HEK293 (cell line): ENCODE measurements at regions not wholly inside any gene's neighbourhood (a gene's known extent, or its start where the extent isn't known, plus 50 kb on each side); places are given as distances from the start of the nearest gene placed in this dataset.
"Not testable (repeated sequence)": the region's sequence is repeated elsewhere in the genome, so short reads cannot be mapped to it uniquely, and the experiment has no call there.

ENCODE experiments used
- CTCF ChIA-PET: fragments of 350-600 bp; formaldehyde crosslinking; extraction: SDS; loops from one replicate; lab custom pipeline; 2021; ENCODE audit warnings: antibody characterized with exemption; lab: Yijun Ruan, JAX
- POLR2A ChIA-PET: fragments of 300-600 bp; formaldehyde crosslinking; extraction: SDS; loops from one replicate; lab custom pipeline; 2020; ENCODE audit warnings: antibody characterized with exemption, inconsistent platforms; lab: Yijun Ruan, JAX
- H3K27ac ChIP-seq: fragments of 200-500 bp; sonication (Bioruptor generic); 2 replicates; pipeline ENCODE4 v1.5.1; 2014; ENCODE audit warnings: low read depth, low read length, control low read depth, inconsistent platforms; ENCODE audit errors: extremely low read depth
- H3K36me3 ChIP-seq, 2 experiments: fragments of 200-500 bp in 1 of 2; sonication (Bioruptor generic) in 1 of 2; 1 replicate in 1 of 2; 2 replicates in 1 of 2; pipeline ENCODE4 v1.5.1; 2014 to 2017; ENCODE audit warnings: inconsistent platforms in 2 of 2, low read length in 2 of 2; ENCODE audit not compliant: control insufficient read depth in 2 of 2, insufficient read depth in 1 of 2
- H3K4me1 ChIP-seq: fragments of 200-500 bp; sonication (Bioruptor generic); 2 replicates; pipeline ENCODE4 v1.5.1; 2014; ENCODE audit warnings: mild to moderate bottlenecking, low read length, inconsistent platforms; ENCODE audit not compliant: control insufficient read depth, insufficient read depth
- H3K4me3 ChIP-seq: 2 replicates; pipeline ENCODE4 v1.5.1; 2011; ENCODE audit warnings: low read depth, mild to moderate bottlenecking, control low read depth, low read length, moderate library complexity
- H3K9me3 ChIP-seq: fragments of 200-500 bp; sonication (Bioruptor generic); 2 replicates; pipeline ENCODE4 v1.5.1; 2014; ENCODE audit warnings: low read depth, low read length, inconsistent platforms; ENCODE audit not compliant: control insufficient read depth, insufficient read depth
- KLF16 ChIP-seq: fragments of 450-650 bp; formaldehyde crosslinking; IDR thresholded peaks from 2 replicates; pipeline ENCODE4 v1.5.1; 2017; ENCODE audit warnings: missing biosample characterization, missing genetic modification characterization
- MYNN ChIP-seq: fragments of 450-650 bp; formaldehyde crosslinking; IDR thresholded peaks from 2 replicates; pipeline ENCODE4 v1.5.1; 2016; ENCODE audit warnings: missing biosample characterization, missing genetic modification characterization, borderline replicate concordance
- SETDB1 ChIP-seq: IDR thresholded peaks from one replicate; pipeline ENCODE4 v1.6.1; 2017; ENCODE audit warnings: mild to moderate bottlenecking, low read length, moderate library complexity, mixed read lengths; ENCODE audit not compliant: insufficient read length
- TRIM28 ChIP-seq: IDR thresholded peaks from 2 replicates; pipeline ENCODE4 v1.6.1; 2011; ENCODE audit warnings: low read length, control low read depth, borderline replicate concordance
- ZBTB20 ChIP-seq: fragments of 450-650 bp; formaldehyde crosslinking; IDR thresholded peaks from 2 replicates; pipeline ENCODE4 v1.5.1; 2016; ENCODE audit warnings: missing biosample characterization, missing genetic modification characterization
- ZNF140 ChIP-seq: fragments of 450-650 bp; formaldehyde crosslinking; IDR thresholded peaks from 2 replicates; pipeline ENCODE4 v1.5.1; 2016; ENCODE audit warnings: missing biosample characterization, missing genetic modification characterization
- ZNF266 ChIP-seq: fragments of 450-650 bp; formaldehyde crosslinking; IDR thresholded peaks from 2 replicates; pipeline ENCODE4 v1.5.1; 2016; ENCODE audit warnings: missing biosample characterization, missing genetic modification characterization, low read depth
- ZNF335 ChIP-seq: fragments of 450-650 bp; formaldehyde crosslinking; conservative IDR thresholded peaks from 2 replicates; pipeline ENCODE4 v1.5.1; 2016; ENCODE audit warnings: missing biosample characterization, missing genetic modification characterization
- ZNF433 ChIP-seq: fragments of 450-650 bp; formaldehyde crosslinking; IDR thresholded peaks from 2 replicates; pipeline ENCODE4 v1.5.1; 2016; ENCODE audit warnings: missing biosample characterization, missing genetic modification characterization, low read depth
- ZNF548 ChIP-seq: fragments of 450-650 bp; formaldehyde crosslinking; IDR thresholded peaks from 2 replicates; pipeline ENCODE4 v1.5.1; 2016; ENCODE audit warnings: missing biosample characterization, missing genetic modification characterization
- ZNF561 ChIP-seq: fragments of 450-650 bp; IDR thresholded peaks from 2 replicates; pipeline ENCODE4 v1.5.1; 2018; ENCODE audit warnings: missing biosample characterization, missing genetic modification characterization, borderline replicate concordance
- ZNF658 ChIP-seq: fragments of 450-650 bp; formaldehyde crosslinking; IDR thresholded peaks from 2 replicates; pipeline ENCODE4; 2016; ENCODE audit warnings: missing biosample characterization, missing genetic modification characterization
- ZNF76 ChIP-seq: fragments of 450-650 bp; formaldehyde crosslinking; IDR thresholded peaks from 2 replicates; pipeline ENCODE4; 2016; ENCODE audit warnings: low read depth, missing biosample characterization, missing genetic modification characterization, borderline replicate concordance
- ZNF776 ChIP-seq: fragments of 450-650 bp; formaldehyde crosslinking; IDR thresholded peaks from 2 replicates; pipeline ENCODE4 v1.5.0; 2017; ENCODE audit warnings: missing biosample characterization, missing genetic modification characterization, borderline replicate concordance
- TF ChIP-seq, protein P1 (sequence below): fragments of 450-650 bp; formaldehyde crosslinking; IDR thresholded peaks from 2 replicates; pipeline ENCODE4 v1.5.1; 2016; ENCODE audit warnings: missing biosample characterization, missing genetic modification characterization
- TF ChIP-seq, protein P2 (sequence below): fragments of 450-650 bp; formaldehyde crosslinking; IDR thresholded peaks from 2 replicates; pipeline ENCODE4 v1.5.1; 2017; ENCODE audit warnings: missing biosample characterization, missing genetic modification characterization
- TF ChIP-seq, protein P3 (sequence below): fragments of 450-650 bp; formaldehyde crosslinking; IDR thresholded peaks from 2 replicates; pipeline ENCODE4 v1.5.1; 2016; ENCODE audit warnings: missing biosample characterization, missing genetic modification characterization, low read depth

DNA sequence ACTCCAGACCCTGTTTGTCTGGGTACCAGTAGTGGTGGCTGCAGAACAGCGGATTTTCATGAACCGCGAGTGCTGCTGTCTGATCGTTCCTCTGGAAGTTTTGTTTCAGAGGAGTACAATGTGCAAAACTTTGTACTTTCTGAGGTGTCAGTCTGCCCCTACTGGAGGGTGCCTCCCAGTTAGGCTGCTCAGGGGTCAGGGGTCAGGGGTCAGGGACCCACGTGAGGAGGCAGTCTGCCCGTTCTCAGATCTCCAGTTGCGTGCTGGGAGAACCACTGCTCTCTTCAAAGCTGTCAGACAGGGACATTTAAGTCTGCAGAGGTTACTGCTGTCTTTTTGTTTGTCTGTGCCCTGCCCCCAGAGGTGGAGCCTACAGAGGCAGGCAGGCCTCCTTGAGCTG lies 84.9 kb downstream of the POU4F1 start:
- CTCF ChIA-PET, H3K36me3 ChIP-seq, H3K4me1 ChIP-seq, H3K4me3 ChIP-seq, H3K9me3 ChIP-seq, H3K27ac ChIP-seq, POLR2A ChIA-PET: not testable (repeated sequence)

DNA sequence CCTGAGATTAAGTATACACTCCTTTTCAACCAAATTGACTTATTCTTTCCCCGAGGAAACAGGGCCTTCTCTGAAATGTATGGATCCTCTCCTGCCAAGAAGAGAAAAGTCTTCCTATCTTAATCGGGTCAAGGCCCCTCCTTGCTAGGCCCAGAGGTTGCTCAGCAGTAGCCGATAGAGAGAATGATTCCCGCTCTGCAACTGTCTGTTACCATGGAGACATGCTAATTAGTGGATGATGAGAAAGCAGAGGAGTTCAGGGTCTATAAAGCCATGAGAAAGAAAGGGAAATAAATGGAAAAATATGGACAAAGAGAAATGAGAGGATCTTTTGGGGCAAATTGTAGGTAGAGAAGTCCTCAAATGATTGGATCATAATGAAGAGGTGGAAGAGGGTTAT lies 103.5 kb downstream of the POU4F1 start:
- no peak for TF ChIP-seq ZNF140 (tag by site-specific recombination)
- TF ChIP-seq ZNF548: no peak
- TF ChIP-seq, protein P1, sequence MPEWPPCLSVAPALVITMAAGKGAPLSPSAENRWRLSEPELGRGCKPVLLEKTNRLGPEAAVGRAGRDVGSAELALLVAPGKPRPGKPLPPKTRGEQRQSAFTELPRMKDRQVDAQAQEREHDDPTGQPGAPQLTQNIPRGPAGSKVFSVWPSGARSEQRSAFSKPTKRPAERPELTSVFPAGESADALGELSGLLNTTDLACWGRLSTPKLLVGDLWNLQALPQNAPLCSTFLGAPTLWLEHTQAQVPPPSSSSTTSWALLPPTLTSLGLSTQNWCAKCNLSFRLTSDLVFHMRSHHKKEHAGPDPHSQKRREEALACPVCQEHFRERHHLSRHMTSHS (tag by site-specific recombination): no peak
- no peak for TF ChIP-seq ZNF266 (tag by site-specific recombination)
- no peak for TF ChIP-seq ZNF658 (tag by site-specific recombination)
- TF ChIP-seq KLF16 (tag by site-specific recombination): no peak
- TF ChIP-seq ZNF76 (tag by site-specific recombination): no peak
- TF ChIP-seq ZNF433: no peak
- TF ChIP-seq ZNF561 (tag by site-specific recombination): no peak
- TF ChIP-seq, protein P2, sequence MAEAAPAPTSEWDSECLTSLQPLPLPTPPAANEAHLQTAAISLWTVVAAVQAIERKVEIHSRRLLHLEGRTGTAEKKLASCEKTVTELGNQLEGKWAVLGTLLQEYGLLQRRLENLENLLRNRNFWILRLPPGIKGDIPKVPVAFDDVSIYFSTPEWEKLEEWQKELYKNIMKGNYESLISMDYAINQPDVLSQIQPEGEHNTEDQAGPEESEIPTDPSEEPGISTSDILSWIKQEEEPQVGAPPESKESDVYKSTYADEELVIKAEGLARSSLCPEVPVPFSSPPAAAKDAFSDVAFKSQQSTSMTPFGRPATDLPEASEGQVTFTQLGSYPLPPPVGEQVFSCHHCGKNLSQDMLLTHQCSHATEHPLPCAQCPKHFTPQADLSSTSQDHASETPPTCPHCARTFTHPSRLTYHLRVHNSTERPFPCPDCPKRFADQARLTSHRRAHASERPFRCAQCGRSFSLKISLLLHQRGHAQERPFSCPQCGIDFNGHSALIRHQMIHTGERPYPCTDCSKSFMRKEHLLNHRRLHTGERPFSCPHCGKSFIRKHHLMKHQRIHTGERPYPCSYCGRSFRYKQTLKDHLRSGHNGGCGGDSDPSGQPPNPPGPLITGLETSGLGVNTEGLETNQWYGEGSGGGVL: no peak
- TF ChIP-seq MYNN (tag by site-specific recombination): no peak
- TF ChIP-seq, protein P3, sequence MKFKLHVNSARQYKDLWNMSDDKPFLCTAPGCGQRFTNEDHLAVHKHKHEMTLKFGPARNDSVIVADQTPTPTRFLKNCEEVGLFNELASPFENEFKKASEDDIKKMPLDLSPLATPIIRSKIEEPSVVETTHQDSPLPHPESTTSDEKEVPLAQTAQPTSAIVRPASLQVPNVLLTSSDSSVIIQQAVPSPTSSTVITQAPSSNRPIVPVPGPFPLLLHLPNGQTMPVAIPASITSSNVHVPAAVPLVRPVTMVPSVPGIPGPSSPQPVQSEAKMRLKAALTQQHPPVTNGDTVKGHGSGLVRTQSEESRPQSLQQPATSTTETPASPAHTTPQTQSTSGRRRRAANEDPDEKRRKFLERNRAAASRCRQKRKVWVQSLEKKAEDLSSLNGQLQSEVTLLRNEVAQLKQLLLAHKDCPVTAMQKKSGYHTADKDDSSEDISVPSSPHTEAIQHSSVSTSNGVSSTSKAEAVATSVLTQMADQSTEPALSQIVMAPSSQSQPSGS (tag by site-specific recombination): no peak
- Histone ChIP-seq H3K4me3 (no peak overlapping the region), H3K36me3 (no peaks in the 10 kb centered on the region), H3K9me3 (no peaks in the 10 kb centered on the region), H3K27ac (no peak overlapping the region), H3K4me1 (no peaks in the 10 kb centered on the region)
- ChIA-PET CTCF (no interaction called here), POLR2A (no interaction called here)

DNA sequence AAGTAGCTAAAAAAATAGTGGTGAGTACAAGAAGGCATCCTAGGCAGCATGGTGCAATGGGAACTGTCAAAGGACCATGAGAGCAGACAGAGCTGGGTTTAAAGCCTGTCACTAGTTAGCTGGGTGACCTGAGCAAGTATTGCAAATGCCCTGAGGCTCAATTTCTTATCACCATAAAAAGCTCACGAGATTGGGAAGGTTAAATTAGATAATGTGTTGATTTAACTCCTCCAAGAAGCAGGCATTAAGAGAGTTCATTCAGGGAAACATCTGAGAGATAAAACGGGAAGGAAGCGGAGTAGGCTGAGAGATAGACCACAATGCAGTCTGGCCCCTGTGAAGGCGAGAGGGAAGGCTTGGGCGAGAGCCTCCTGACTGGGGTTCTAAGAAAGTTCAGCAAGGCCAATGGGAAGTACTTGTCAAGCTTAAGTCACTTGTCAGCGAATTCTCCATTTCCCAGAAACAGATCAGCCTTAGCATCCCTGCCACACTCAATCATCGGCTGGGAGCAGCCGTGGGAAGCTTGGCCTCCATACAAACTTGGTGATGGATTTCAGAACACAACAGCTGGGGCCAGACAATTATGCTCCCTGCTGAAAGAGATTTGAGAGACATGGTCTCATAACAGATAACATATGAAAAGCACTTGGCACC lies 105.5 kb downstream of the POU4F1 start:
- H3K36me3 ChIP-seq: no peaks in the 10 kb centered on the region
- TF ChIP-seq TRIM28 (peak; percentile 81), ZNF335 (tag by site-specific recombination) (no peak)
- H3K4me1 ChIP-seq: no peaks in the 10 kb centered on the region
- ChIA-PET CTCF (interaction anchor here (0.5 kb wide), 1 partner anchor 964 kb away, joined by 3 read pairs; no protein-coding TSS in a partner anchor), POLR2A (no interaction called here)
- no peak overlapping the region for H3K27ac ChIP-seq
- no peak overlapping the region for H3K4me3 ChIP-seq
- no peaks in the 10 kb centered on the region for H3K9me3 ChIP-seq

DNA sequence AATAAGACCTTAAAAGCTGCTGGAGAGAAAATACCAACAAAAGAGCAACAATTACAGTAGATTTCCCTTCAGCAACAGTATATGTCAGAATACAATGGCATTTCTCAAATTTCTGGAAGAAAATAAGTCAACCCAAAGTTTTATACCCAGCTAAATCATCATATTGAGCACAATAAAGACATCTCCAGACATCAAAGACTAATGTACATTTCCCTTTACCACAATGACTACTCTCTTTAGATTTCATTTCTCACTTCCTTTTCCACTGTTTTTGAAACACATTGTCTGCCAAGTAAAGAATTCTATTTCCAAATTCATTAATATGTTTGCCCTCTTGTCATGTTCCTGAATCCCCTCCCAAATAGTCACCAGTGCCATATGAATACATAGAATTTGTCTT lies 111.4 kb downstream of the POU4F1 start:
- Histone ChIP-seq H3K4me3 (no peak overlapping the region), H3K36me3 (no peaks in the 10 kb centered on the region), H3K27ac (no peak overlapping the region), H3K4me1 (no peaks in the 10 kb centered on the region), H3K9me3 (no peaks in the 10 kb centered on the region)
- POLR2A ChIA-PET: no interaction called here
- TF ChIP-seq SETDB1 (peak; percentile 64), TRIM28 (peak; percentile 55; the same call in 1 of the 2 replicates), ZBTB20 (tag by site-specific recombination) (no peak), ZNF776 (tag by site-specific recombination) (no peak)
- CTCF ChIA-PET: no interaction called here

DNA sequence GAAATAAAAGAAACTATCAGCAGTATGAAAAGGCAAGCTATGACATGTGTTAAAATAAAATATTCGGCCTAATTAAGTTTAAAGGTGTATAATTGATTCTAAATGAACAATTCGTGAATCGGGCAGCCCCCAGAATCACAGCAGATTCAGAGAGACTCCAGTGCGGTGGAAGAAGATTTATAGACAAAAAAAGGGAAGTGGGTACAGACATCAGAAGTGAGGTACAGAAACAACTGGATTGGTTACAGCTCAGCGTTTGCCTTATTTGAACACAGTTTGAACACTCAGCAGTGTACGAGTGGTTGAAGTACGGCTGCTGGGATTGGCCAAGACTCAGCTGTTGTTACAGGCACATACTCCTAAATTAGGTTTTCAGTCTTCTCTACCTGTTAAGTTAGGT lies 113.1 kb downstream of the POU4F1 start:
- POLR2A ChIA-PET, H3K27ac ChIP-seq, H3K4me1 ChIP-seq, H3K4me3 ChIP-seq, H3K9me3 ChIP-seq, H3K36me3 ChIP-seq, CTCF ChIA-PET: not testable (repeated sequence)
